Stimulated activated CD8-positive, alpha-beta memory T cell treated with anti-CD3 and anti-CD28 coated beads, Interleukin-15, amount 100 ng/mL, for 48 hours (primary cell): ENCODE measurements at regions not wholly inside any gene's neighbourhood (a gene's known extent, or its start where the extent isn't known, plus 50 kb on each side); places are given as distances from the start of the nearest gene placed in this dataset.

Source experiments
- DNase-seq, 2 donors: peaks; one replicate each; pipeline ENCODE4 v3.0.0-alpha.2; 2020; ENCODE audit warnings: low read depth in 2 of 2

GRCh38 chr12:93297536-93297935 is 80.2 kb upstream of the NUDT4 start:
- DNase-seq = no peak

- DNase-seq = no peak
These were observed 78.4 kb upstream of the NUDT4 start for GRCh38 chr12:93299262-93299846.

GRCh38 chr12:93300611-93301021 is 77.1 kb upstream of the NUDT4 start:
- no peak for DNase-seq

GRCh38 chr12:93302331-93303229 is 75.1 kb upstream of the NUDT4 start:
- no peak for DNase-seq

GRCh38 chr12:93306636-93307035 is 71.1 kb upstream of the NUDT4 start:
- DNase-seq = no peak

GRCh38 chr12:93308281-93308680 is 69.4 kb upstream of the NUDT4 start:
- no peak for DNase-seq

- DNase-seq = no peak
These were observed 65.9 kb upstream of the NUDT4 start for GRCh38 chr12:93311827-93312226.

- DNase-seq = no peak
These were observed 63.6 kb upstream of the NUDT4 start for GRCh38 chr12:93314177-93314497.

- DNase-seq = no peak
These were observed 62.3 kb upstream of the NUDT4 start for GRCh38 chr12:93315385-93315906.

GRCh38 chr12:93315907-93316622 is 61.7 kb upstream of the NUDT4 start:
- no peak for DNase-seq

GRCh38 chr12:93316623-93316971 is 61.1 kb upstream of the NUDT4 start:
- DNase-seq = no peak

GRCh38 chr12:93317227-93317626 is 60.5 kb upstream of the NUDT4 start:
- no peak for DNase-seq

- DNase-seq = no peak
These were observed 58.8 kb upstream of the NUDT4 start for GRCh38 chr12:93318720-93319522.

GRCh38 chr12:93319523-93320050 is 58.1 kb upstream of the NUDT4 start:
- DNase-seq = no peak

- DNase-seq = no peak
These were observed 54.9 kb upstream of the NUDT4 start for GRCh38 chr12:93322784-93323183.

- DNase-seq = no peak
These were observed 53.9 kb upstream of the NUDT4 start for GRCh38 chr12:93323625-93324329.

- DNase-seq = no peak
These were observed 51.9 kb upstream of the NUDT4 start for GRCh38 chr12:93325855-93326254.
